ENCODE measurements at regions not wholly inside any gene's neighbourhood (a gene's known extent, or its start where the extent isn't known, plus 50 kb on each side); places are given as distances from the start of the nearest gene placed in this dataset.
"Not testable (repeated sequence)": the region's sequence is repeated elsewhere in the genome, so short reads cannot be mapped to it uniquely, and the experiment has no call there.

GRCh38 chr2:208609166-208609804, 202.7 kb downstream of the PTH2R start:
- Mint-ChIP-seq H3K4me3 (no peak overlapping the region), H3K9me3 (peaks cover 51% of the 10 kb centered on the region), H3K36me3 (ENCODE audit: low read depth) (no peaks in the 10 kb centered on the region), H3K4me1 (ENCODE audit: low read depth) (no peaks in the 10 kb centered on the region), H3K27ac (no peak overlapping the region), H3K27me3 (ENCODE audit: insufficient read depth) (no peaks in the 10 kb centered on the region; the same call in 1 of the 2 replicates)
- no peak for DNase-seq
- no peak for TF ChIP-seq CTCF (IDR thresholded peaks at IDR 0.05)

GRCh38 chr2:208615675-208616074, 209.1 kb downstream of the PTH2R start:
- not testable (repeated sequence) for H3K4me3 Mint-ChIP-seq; H3K27ac Mint-ChIP-seq; DNase-seq; H3K36me3 Mint-ChIP-seq (ENCODE audit: low read depth); H3K27me3 Mint-ChIP-seq (ENCODE audit: insufficient read depth); H3K4me1 Mint-ChIP-seq (ENCODE audit: low read depth)
- H3K9me3 Mint-ChIP-seq: peaks cover 60% of the 10 kb centered on the region

DNA sequence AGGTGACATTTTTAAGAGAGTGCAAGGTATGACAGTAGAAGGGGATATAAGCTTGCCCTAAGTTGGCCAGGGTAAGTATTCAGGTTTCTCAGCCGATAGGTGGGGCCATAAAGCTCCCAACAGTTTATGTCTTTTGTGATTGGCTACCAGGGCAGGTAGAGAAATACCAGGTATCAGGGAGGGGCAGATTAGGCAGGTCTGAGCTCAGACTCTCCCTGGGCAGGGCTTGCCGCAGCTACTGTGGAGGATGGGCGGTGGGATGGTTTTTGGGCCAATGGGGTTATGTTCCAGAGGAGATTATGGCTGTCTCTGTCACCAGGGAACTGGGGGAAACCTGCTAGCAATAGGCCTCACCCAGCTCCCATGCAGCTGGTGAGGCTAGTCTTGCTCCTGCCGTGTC, 211.6 kb downstream of the PTH2R start:
- H3K27ac Mint-ChIP-seq: no peak overlapping the region
- peaks cover 55% of the 10 kb centered on the region for H3K9me3 Mint-ChIP-seq
- H3K4me3 Mint-ChIP-seq: no peak overlapping the region
- no peaks in the 10 kb centered on the region for H3K27me3 Mint-ChIP-seq (ENCODE audit: insufficient read depth)
- H3K36me3 Mint-ChIP-seq (ENCODE audit: low read depth): no peaks in the 10 kb centered on the region
- no peak for TF ChIP-seq CTCF (IDR thresholded peaks at IDR 0.05)
- H3K4me1 Mint-ChIP-seq (ENCODE audit: low read depth): no peaks in the 10 kb centered on the region
- DNase-seq: no peak

DNA sequence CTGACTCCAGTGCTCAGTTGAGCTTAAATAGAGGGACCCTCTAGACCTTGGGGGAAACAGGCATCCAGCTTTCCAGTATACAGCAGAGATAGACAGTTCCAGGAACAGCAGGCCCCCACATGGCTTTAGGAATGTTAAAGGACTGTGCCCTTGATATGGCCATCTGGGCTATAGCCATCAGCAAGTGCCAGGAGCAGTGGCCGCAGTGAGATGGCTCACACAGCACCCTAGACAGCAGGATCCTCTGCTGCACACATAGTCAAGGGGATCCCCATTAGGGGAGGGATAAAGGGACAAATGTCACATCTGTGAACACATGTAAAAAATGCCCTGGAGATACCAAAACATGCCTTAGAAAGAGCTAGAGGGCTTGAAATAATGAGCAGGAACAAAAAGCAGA, 213.4 kb downstream of the PTH2R start:
- DNase-seq: no peak
- no peak for TF ChIP-seq CTCF (IDR thresholded peaks at IDR 0.05)
- Mint-ChIP-seq H3K36me3 (ENCODE audit: low read depth) (no peaks in the 10 kb centered on the region), H3K4me1 (ENCODE audit: low read depth) (no peaks in the 10 kb centered on the region), H3K27me3 (ENCODE audit: insufficient read depth) (no peaks in the 10 kb centered on the region), H3K4me3 (no peak overlapping the region), H3K9me3 (peaks cover 47% of the 10 kb centered on the region), H3K27ac (no peak overlapping the region)

GRCh38 chr2:208620487-208620978, 213.9 kb downstream of the PTH2R start:
- H3K4me1 Mint-ChIP-seq (ENCODE audit: low read depth): no peaks in the 10 kb centered on the region
- H3K9me3 Mint-ChIP-seq: peaks cover 42% of the 10 kb centered on the region
- no peak overlapping the region for H3K27ac Mint-ChIP-seq
- TF ChIP-seq CTCF (IDR thresholded peaks at IDR 0.05): no peak
- no peaks in the 10 kb centered on the region for H3K36me3 Mint-ChIP-seq (ENCODE audit: low read depth)
- no peaks in the 10 kb centered on the region for H3K27me3 Mint-ChIP-seq (ENCODE audit: insufficient read depth)
- H3K4me3 Mint-ChIP-seq: no peak overlapping the region
- no peak for DNase-seq

GRCh38 chr2:208627110-208627884, 220.7 kb downstream of the PTH2R start:
- Mint-ChIP-seq H3K4me3 (no peak overlapping the region), H3K27ac (no peak overlapping the region), H3K4me1 (ENCODE audit: low read depth) (no peaks in the 10 kb centered on the region), H3K36me3 (ENCODE audit: low read depth) (no peaks in the 10 kb centered on the region), H3K9me3 (peaks cover 44% of the 10 kb centered on the region), H3K27me3 (ENCODE audit: insufficient read depth) (no peaks in the 10 kb centered on the region; the same call in 1 of the 2 replicates)
- DNase-seq: no peak
- TF ChIP-seq CTCF (IDR thresholded peaks at IDR 0.05): no peak
